ENCODE measurements at regions not wholly inside any gene's neighbourhood (a gene's known extent, or its start where the extent isn't known, plus 50 kb on each side); places are given as distances from the start of the nearest gene placed in this dataset.

DNA sequence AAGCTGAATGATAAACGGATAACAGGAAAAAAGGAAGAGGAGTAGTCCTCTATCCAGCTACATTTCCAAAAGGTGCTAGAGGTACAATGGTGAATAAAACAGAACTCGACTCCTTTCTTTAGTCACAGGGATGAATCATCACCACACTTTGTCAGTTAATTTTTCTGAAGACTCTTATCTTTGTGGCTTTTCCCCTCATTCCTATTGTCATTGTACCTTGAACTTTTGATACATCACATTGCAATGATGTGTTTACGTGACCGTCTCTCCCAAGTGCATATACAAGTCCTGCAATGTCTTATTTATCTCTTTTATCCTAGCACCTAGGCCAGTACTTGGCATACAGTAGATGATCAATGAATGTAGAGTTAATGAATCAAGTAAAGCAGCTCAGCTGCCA, 134.7 kb downstream of the LHFPL1 start:
- TF ChIP-seq EZH2 (IDR thresholded peaks at IDR 0.05; ENCODE audit: borderline replicate concordance) (no peak), CTCF (IDR thresholded peaks at IDR 0.05; ENCODE audit: poor library complexity) (no peak), EZH2phosphoT487 (IDR thresholded peaks at IDR 0.05; ENCODE audit: low read depth, severe bottlenecking, unreplicated experiment) (no peak)

Measured in hepatocyte (in vitro differentiated cells).